B cell (primary cell): ENCODE measurements at regions not wholly inside any gene's neighbourhood (a gene's known extent, or its start where the extent isn't known, plus 50 kb on each side); places are given as distances from the start of the nearest gene placed in this dataset.

Experiments used
- ATAC-seq: fragments of 200-7000 bp; cut with Tn5 transposase; one replicate; pipeline ENCODE4 v1.10.0; 2021; ENCODE audit warnings: low read depth, mild to moderate bottlenecking, moderate number of reproducible peaks, moderate library complexity
- CTCF ChIA-PET: fragments of 350-600 bp; sonication (Branson Sonifier 250); formaldehyde crosslinking; loops from one replicate; lab custom pipeline; 2021; ENCODE audit warnings: antibody characterized with exemption, inconsistent platforms; lab: Charles Lee
- POLR2A ChIA-PET: fragments of 350-600 bp; sonication (Branson Sonifier 250); formaldehyde crosslinking; loops from one replicate; lab custom pipeline; 2021; ENCODE audit warnings: antibody characterized with exemption; lab: Charles Lee
- DNase-seq: peaks from one replicate; pipeline ENCODE4 v3.0.0; 2013
- H2AFZ ChIP-seq: 2 replicates; pipeline ENCODE4 v1.6.1; 2012; ENCODE audit warnings: mild to moderate bottlenecking, low read depth, low read length; ENCODE audit not compliant: insufficient read depth, poor library complexity, severe bottlenecking
- H3K27ac ChIP-seq, 2 donors: 1 replicate in 1 of 2; 2 replicates in 1 of 2; pipeline ENCODE4 v1.5.1; 2012 to 2013; ENCODE audit warnings: low read length in 2 of 2, mild to moderate bottlenecking in 2 of 2, moderate library complexity in 1 of 2
- H3K27me3 ChIP-seq, 4 experiments: fragments of 200-600 bp in 1 of 4; sonication (generic) in 1 of 4; replicated peaks in 1 of 4; 1 replicate in 2 of 4; 2 replicates in 2 of 4; pipeline versions ENCODE4 v1.6.1 to v1.7.0; 2013 to 2016; ENCODE audit warnings: low read length in 3 of 4, mild to moderate bottlenecking in 2 of 4, mixed read lengths in 1 of 4, moderate library complexity in 1 of 4; ENCODE audit not compliant: insufficient read depth in 4 of 4, control insufficient read depth in 3 of 4; ENCODE audit errors: control extremely low read depth in 1 of 4
- H3K36me3 ChIP-seq, 2 experiments: replicated peaks in 1 of 2; 1 replicate in 1 of 2; 2 replicates in 1 of 2; pipeline versions ENCODE4 v1.6.1 to v1.7.1; 2013; ENCODE audit warnings: low read length in 1 of 2; ENCODE audit not compliant: insufficient read depth in 2 of 2, control insufficient read depth in 1 of 2; ENCODE audit errors: control extremely low read depth in 1 of 2, extremely low read depth in 1 of 2
- H3K4me1 ChIP-seq, 2 donors: fragments of 200-600 bp in 1 of 2; sonication (generic) in 1 of 2; 1 replicate in 1 of 2; 2 replicates in 1 of 2; pipeline versions ENCODE4 v1.5.1 to v1.6.1; 2013 to 2017; ENCODE audit warnings: low read length in 2 of 2; ENCODE audit not compliant: control insufficient read depth in 2 of 2, insufficient read depth in 2 of 2
- H3K4me2 ChIP-seq: replicated peaks from 2 replicates; pipeline ENCODE3; 2012; ENCODE audit warnings: mild to moderate bottlenecking, low read depth, low read length; ENCODE audit not compliant: poor library complexity, severe bottlenecking
- H3K4me3 ChIP-seq, 5 experiments: fragments of 200-600 bp in 1 of 5; sonication (generic) in 1 of 5; 1 replicate in 3 of 5; 2 replicates in 2 of 5; pipeline versions ENCODE4 v1.5.1 to v1.7.0; 2011 to 2016; ENCODE audit warnings: low read length in 4 of 5, mild to moderate bottlenecking in 4 of 5, low read depth in 2 of 5, control low read depth in 1 of 5, moderate library complexity in 1 of 5; ENCODE audit not compliant: insufficient read depth in 1 of 5; ENCODE audit errors: control extremely low read depth in 1 of 5, extremely low read depth in 1 of 5
- H3K79me2 ChIP-seq: fragments of 200-600 bp; sonication (generic); one replicate; pipeline ENCODE4 v1.6.0; 2016; ENCODE audit warnings: low read length; ENCODE audit not compliant: control insufficient read depth, insufficient read depth
- H3K9ac ChIP-seq: fragments of 200-600 bp; sonication (generic); 2 replicates; pipeline ENCODE4 v1.6.1; 2017; ENCODE audit warnings: mild to moderate bottlenecking, low read length, moderate library complexity
- H3K9me3 ChIP-seq, 3 donors: one replicate each; pipeline versions ENCODE4 v1.6.1 to v1.7.1; 2013; ENCODE audit warnings: low read length in 2 of 3; ENCODE audit not compliant: control insufficient read depth in 2 of 3, insufficient read depth in 1 of 3; ENCODE audit errors: control extremely low read depth in 1 of 3
- H4K20me1 ChIP-seq: 2 replicates; pipeline ENCODE4 v1.6.0; 2012; ENCODE audit warnings: mild to moderate bottlenecking, low read length; ENCODE audit not compliant: insufficient read depth, control insufficient read depth, poor library complexity, severe bottlenecking
- H3K27ac Mint-ChIP-seq: one replicate; pipeline ENCODE4 v1.8.0; 2021; ENCODE audit warnings: mixed read lengths
- H3K27me3 Mint-ChIP-seq: one replicate; pipeline ENCODE4 v1.8.0; 2021; ENCODE audit warnings: mixed read lengths
- H3K4me1 Mint-ChIP-seq: one replicate; pipeline ENCODE4 v1.8.0; 2021; ENCODE audit warnings: mixed read lengths
- H3K4me3 Mint-ChIP-seq: one replicate; pipeline ENCODE4 v1.8.0; 2021; ENCODE audit warnings: mixed read lengths
- H3K9me3 Mint-ChIP-seq: one replicate; pipeline ENCODE4 v1.8.0; 2022; ENCODE audit warnings: mixed read lengths; ENCODE audit not compliant: insufficient read depth
- EZH2 ChIP-seq: IDR thresholded peaks from 2 replicates; pipeline ENCODE4 v1.6.1; 2012; ENCODE audit warnings: borderline replicate concordance, low read depth, mild to moderate bottlenecking, moderate library complexity, low read length; ENCODE audit not compliant: insufficient read depth, poor library complexity, severe bottlenecking
- WGBS: methylation state at CpG from one replicate; pipeline ENCODE4 v1.1.5; 2013; ENCODE audit warnings: missing lambda C conversion rate; ENCODE audit not compliant: insufficient coverage; 5-methylcytosine and 5-hydroxymethylcytosine counted together
- intact Hi-C: fragments of 100-400 bp; cut with micrococcal nuclease; formaldehyde crosslinking; loops from one replicate; pipeline ENCODE4 v1.10.0; 2022
- TF ChIP-seq, protein P1 (sequence below): fragments of 200-600 bp; IDR thresholded peaks from one replicate; pipeline ENCODE4 v1.8.0; 2022; ENCODE audit warnings: antibody characterized with exemption, mild to moderate bottlenecking

- intact Hi-C loops: no loop called here
- Mint-ChIP-seq H3K4me1 (peaks cover 11% of the 10 kb centered on the region), H3K9me3 (no peaks in the 10 kb centered on the region), H3K4me3 (no peak overlapping the region), H3K27ac (no peak overlapping the region), H3K27me3 (no peaks in the 10 kb centered on the region)
- no peaks in the 10 kb centered on the region for H3K36me3 ChIP-seq
- no peaks in the 10 kb centered on the region for H3K79me2 ChIP-seq
- TF ChIP-seq, protein P1, sequence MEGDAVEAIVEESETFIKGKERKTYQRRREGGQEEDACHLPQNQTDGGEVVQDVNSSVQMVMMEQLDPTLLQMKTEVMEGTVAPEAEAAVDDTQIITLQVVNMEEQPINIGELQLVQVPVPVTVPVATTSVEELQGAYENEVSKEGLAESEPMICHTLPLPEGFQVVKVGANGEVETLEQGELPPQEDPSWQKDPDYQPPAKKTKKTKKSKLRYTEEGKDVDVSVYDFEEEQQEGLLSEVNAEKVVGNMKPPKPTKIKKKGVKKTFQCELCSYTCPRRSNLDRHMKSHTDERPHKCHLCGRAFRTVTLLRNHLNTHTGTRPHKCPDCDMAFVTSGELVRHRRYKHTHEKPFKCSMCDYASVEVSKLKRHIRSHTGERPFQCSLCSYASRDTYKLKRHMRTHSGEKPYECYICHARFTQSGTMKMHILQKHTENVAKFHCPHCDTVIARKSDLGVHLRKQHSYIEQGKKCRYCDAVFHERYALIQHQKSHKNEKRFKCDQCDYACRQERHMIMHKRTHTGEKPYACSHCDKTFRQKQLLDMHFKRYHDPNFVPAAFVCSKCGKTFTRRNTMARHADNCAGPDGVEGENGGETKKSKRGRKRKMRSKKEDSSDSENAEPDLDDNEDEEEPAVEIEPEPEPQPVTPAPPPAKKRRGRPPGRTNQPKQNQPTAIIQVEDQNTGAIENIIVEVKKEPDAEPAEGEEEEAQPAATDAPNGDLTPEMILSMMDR: no peak
- TF ChIP-seq EZH2: no peak
- no peaks in the 10 kb centered on the region for H4K20me1 ChIP-seq
- no peak overlapping the region for H3K4me3 ChIP-seq
- WGBS: 51% methylated on average over 6 of the region's 9 CpGs
- no peak overlapping the region for H3K9ac ChIP-seq
- peaks cover 6 to 9% of the 10 kb centered on the region in 2 donors for H3K4me1 ChIP-seq
- DNase-seq (peak; percentile 21), ATAC-seq (no peak)
- H3K9me3 ChIP-seq: peaks cover 0 to 2% (median 0%) of the 10 kb centered on the region in 3 donors
- no peak overlapping the region for H3K4me2 ChIP-seq
- H2AFZ ChIP-seq: no peak overlapping the region
- H3K27me3 ChIP-seq: no peaks in the 10 kb centered on the region
- ChIA-PET CTCF (no interaction called here), POLR2A (no interaction called here)
- H3K27ac ChIP-seq: no peak overlapping the region
Observed at GRCh38 chr18:73688851-73689711, 458.6 kb downstream of the FBXO15 start.

GRCh38 chr18:73688161-73688560 lies 459.5 kb downstream of the FBXO15 start:
- Histone ChIP-seq H3K27me3 (no peaks in the 10 kb centered on the region), H3K9ac (no peak overlapping the region), H2AFZ (no peak overlapping the region), H3K27ac (no peak overlapping the region), H3K79me2 (no peaks in the 10 kb centered on the region), H3K36me3 (no peaks in the 10 kb centered on the region), H3K4me2 (no peak overlapping the region), H3K4me3 (no peak overlapping the region), H4K20me1 (no peaks in the 10 kb centered on the region), H3K4me1 (peaks cover 6 to 9% of the 10 kb centered on the region in 2 donors), H3K9me3 (peaks cover 0 to 2% (median 0%) of the 10 kb centered on the region in 3 donors)
- intact Hi-C loops: no loop called here
- 100% methylated on average over 2 of the region's 4 CpGs for WGBS
- ChIA-PET POLR2A (no interaction called here), CTCF (no interaction called here)
- no peak for TF ChIP-seq EZH2
- TF ChIP-seq, protein P1: no peak
- ATAC-seq: no peak
- H3K9me3 Mint-ChIP-seq: no peaks in the 10 kb centered on the region
- H3K4me3 Mint-ChIP-seq: no peak overlapping the region
- peaks cover 11% of the 10 kb centered on the region for H3K4me1 Mint-ChIP-seq
- H3K27me3 Mint-ChIP-seq: no peaks in the 10 kb centered on the region
- DNase-seq: no peak
- no peak overlapping the region for H3K27ac Mint-ChIP-seq
